H9 (cell line): ENCODE measurements at regions not wholly inside any gene's neighbourhood (a gene's known extent, or its start where the extent isn't known, plus 50 kb on each side); places are given as distances from the start of the nearest gene placed in this dataset.

ENCODE experiments used
- DNase-seq: peaks from one replicate; pipeline ENCODE4 v3.0.0-alpha.2; 2017
- H2AFZ ChIP-seq: one replicate; pipeline ENCODE4 v1.6.1; 2013; ENCODE audit warnings: mild to moderate bottlenecking, low read length, control low read depth, moderate library complexity
- H2AK5ac ChIP-seq: 2 replicates; pipeline ENCODE4 v1.6.1; 2013; ENCODE audit warnings: low read length, control low read depth, mixed read lengths; ENCODE audit not compliant: insufficient read length
- H2BK120ac ChIP-seq: one replicate; pipeline ENCODE4 v1.6.1; 2013; ENCODE audit warnings: low read depth, mild to moderate bottlenecking, low read length, control low read depth, inconsistent platforms; ENCODE audit not compliant: poor library complexity, severe bottlenecking
- H2BK12ac ChIP-seq: 2 replicates; pipeline ENCODE4 v1.6.1; 2013; ENCODE audit warnings: low read length, control low read depth, mixed read lengths, low read depth; ENCODE audit not compliant: insufficient read length
- H2BK15ac ChIP-seq: 2 replicates; pipeline ENCODE4 v1.6.1; 2013; ENCODE audit warnings: low read depth, low read length, control low read depth
- H2BK20ac ChIP-seq: one replicate; pipeline ENCODE4 v1.6.1; 2013; ENCODE audit warnings: low read depth, mild to moderate bottlenecking, low read length, control low read depth, inconsistent platforms; ENCODE audit not compliant: poor library complexity, severe bottlenecking
- H2BK5ac ChIP-seq: 2 replicates; pipeline ENCODE4 v1.6.1; 2013; ENCODE audit warnings: low read length, control low read depth, mixed read lengths; ENCODE audit not compliant: insufficient read length
- H3K14ac ChIP-seq: 2 replicates; pipeline ENCODE4 v1.6.1; 2013; ENCODE audit warnings: low read length, control low read depth; ENCODE audit not compliant: insufficient read depth
- H3K18ac ChIP-seq: 2 replicates; pipeline ENCODE4 v1.6.1; 2013; ENCODE audit warnings: low read depth, mild to moderate bottlenecking, mixed read lengths, low read length, control low read depth; ENCODE audit not compliant: insufficient read length
- H3K23ac ChIP-seq: 2 replicates; pipeline ENCODE4 v1.6.1; 2013; ENCODE audit warnings: low read length, control low read depth, mixed read lengths, low read depth; ENCODE audit not compliant: insufficient read length
- H3K23me2 ChIP-seq: 2 replicates; pipeline ENCODE4 v1.6.1; 2013; ENCODE audit warnings: low read depth, mild to moderate bottlenecking, mixed read lengths, low read length, control low read depth; ENCODE audit not compliant: insufficient read length, poor library complexity, severe bottlenecking
- H3K27ac ChIP-seq: 2 replicates; pipeline ENCODE4 v1.5.1; 2013; ENCODE audit warnings: low read length, control low read depth, mixed read lengths, low read depth; ENCODE audit not compliant: insufficient read length
- H3K27me3 ChIP-seq: 2 replicates; pipeline ENCODE4 v1.6.1; 2013; ENCODE audit warnings: low read length, control low read depth, inconsistent platforms; ENCODE audit not compliant: insufficient read depth
- H3K4ac ChIP-seq: 2 replicates; pipeline ENCODE4 v1.6.1; 2013; ENCODE audit warnings: low read depth, mild to moderate bottlenecking, control low read depth, inconsistent platforms, low read length, moderate library complexity
- H3K4me1 ChIP-seq: 2 replicates; pipeline ENCODE4 v1.6.1; 2013; ENCODE audit warnings: low read length, control low read depth, inconsistent platforms; ENCODE audit not compliant: insufficient read depth
- H3K4me2 ChIP-seq: 2 replicates; pipeline ENCODE4 v1.6.1; 2013; ENCODE audit warnings: low read length, control low read depth, mixed read lengths; ENCODE audit not compliant: insufficient read length, insufficient read depth
- H3K56ac ChIP-seq: 2 replicates; pipeline ENCODE4 v1.6.1; 2013; ENCODE audit warnings: low read depth, mild to moderate bottlenecking, mixed read lengths, low read length, control low read depth; ENCODE audit not compliant: insufficient read length
- H3K79me1 ChIP-seq: 2 replicates; pipeline ENCODE4 v1.6.1; 2013; ENCODE audit warnings: low read depth, mild to moderate bottlenecking, moderate library complexity, low read length, control low read depth, inconsistent platforms; ENCODE audit not compliant: insufficient read depth, poor library complexity, severe bottlenecking
- H3K79me2 ChIP-seq: 2 replicates; pipeline ENCODE4 v1.6.1; 2013; ENCODE audit warnings: low read length, control low read depth, inconsistent platforms; ENCODE audit not compliant: insufficient read depth
- H3K9ac ChIP-seq: 2 replicates; pipeline ENCODE4 v1.6.1; 2013; ENCODE audit warnings: low read length, control low read depth, mixed read lengths; ENCODE audit not compliant: insufficient read length; ENCODE audit errors: extremely low read depth
- H3K9me3 ChIP-seq: one replicate; pipeline ENCODE4 v1.6.1; 2013; ENCODE audit warnings: low read depth, low read length, inconsistent platforms; ENCODE audit not compliant: control insufficient read depth
- H3T11ph ChIP-seq: one replicate; pipeline ENCODE4 v1.6.1; 2013; ENCODE audit warnings: mild to moderate bottlenecking, low read length, control low read depth, inconsistent platforms
- H4K20me1 ChIP-seq: one replicate; pipeline ENCODE4 v1.6.1; 2013; ENCODE audit not compliant: control insufficient read depth, insufficient read length, insufficient read depth
- H4K5ac ChIP-seq: 2 replicates; pipeline ENCODE4 v1.6.1; 2013; ENCODE audit warnings: low read depth, mild to moderate bottlenecking, mixed read lengths, low read length, control low read depth; ENCODE audit not compliant: insufficient read length
- H4K8ac ChIP-seq: replicated peaks from 2 replicates; pipeline ENCODE4 v1.6.1; 2013; ENCODE audit warnings: low read length, control low read depth, mixed read lengths, low read depth; ENCODE audit not compliant: insufficient read length
- H4K91ac ChIP-seq: 2 replicates; pipeline ENCODE4 v1.6.1; 2013; ENCODE audit warnings: low read depth, mild to moderate bottlenecking, moderate library complexity, mixed read lengths, low read length, control low read depth; ENCODE audit not compliant: insufficient read length
- H3K27ac Mint-ChIP-seq, 3 experiments: 2 replicates in 2 of 3; 3 replicates in 1 of 3; pipeline ENCODE4 v1.8.0; 2020 to 2021; ENCODE audit warnings: mixed read lengths in 3 of 3, mild to moderate bottlenecking in 1 of 3, moderate library complexity in 1 of 3
- H3K27me3 Mint-ChIP-seq: 2 replicates; pipeline ENCODE4 v1.8.0; 2021; ENCODE audit warnings: low read depth, mild to moderate bottlenecking, moderate library complexity, mixed read lengths
- H3K36me3 Mint-ChIP-seq, 3 experiments: 2 replicates in 2 of 3; 3 replicates in 1 of 3; pipeline ENCODE4 v1.8.0; 2020 to 2021; ENCODE audit warnings: low read depth in 3 of 3, mixed read lengths in 3 of 3; ENCODE audit not compliant: insufficient read depth in 1 of 3
- H3K4me1 Mint-ChIP-seq, 2 experiments: 2 replicates each; pipeline ENCODE4 v1.8.0; 2020; ENCODE audit warnings: mixed read lengths in 2 of 2
- H3K4me3 Mint-ChIP-seq, 2 experiments: 2 replicates in 1 of 2; 3 replicates in 1 of 2; pipeline ENCODE4 v1.8.0; 2020 to 2021; ENCODE audit warnings: mild to moderate bottlenecking in 2 of 2, mixed read lengths in 2 of 2, moderate library complexity in 1 of 2
- H3K9me3 Mint-ChIP-seq, 2 experiments: 2 replicates in 1 of 2; 3 replicates in 1 of 2; pipeline ENCODE4 v1.8.0; 2020; ENCODE audit warnings: mild to moderate bottlenecking in 2 of 2, mixed read lengths in 2 of 2, moderate library complexity in 1 of 2
- WGBS: extraction: QIAGEN DNeasy Blood & Tissue Kit; methylation state at CpG from one replicate; pipeline ENCODE4 v1.1.7; 2013; ENCODE audit warnings: missing lambda C conversion rate, low lambda C conversion rate, mixed read lengths; ENCODE audit not compliant: insufficient read length; ENCODE audit errors: extremely low coverage; 5-methylcytosine and 5-hydroxymethylcytosine counted together
- TF ChIP-seq, protein P1 (sequence below): fragments of 200-600 bp; sonication (generic); conservative IDR thresholded peaks from 3 replicates; pipeline ENCODE4 v1.8.0; 2021; ENCODE audit warnings: antibody characterized with exemption, mild to moderate bottlenecking

DNA sequence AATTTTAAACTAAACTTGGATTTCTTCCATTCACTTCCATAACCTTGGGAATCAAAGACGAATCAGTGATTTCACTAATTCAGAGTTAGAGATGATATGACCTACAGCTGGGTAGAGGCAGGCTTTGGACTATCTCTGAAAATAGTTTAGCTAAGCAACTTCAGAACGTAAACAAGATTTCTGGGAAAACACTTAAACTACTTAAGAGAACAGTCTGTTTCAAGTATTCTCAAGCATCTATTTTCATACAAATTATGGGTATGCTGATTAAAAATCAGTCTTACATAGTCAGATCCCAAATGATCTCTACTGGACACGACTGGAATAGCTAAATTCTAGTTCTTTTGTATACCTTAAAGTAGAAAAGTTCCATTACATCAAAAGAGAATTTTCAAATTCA, 179.9 kb downstream of the PLCE1 start:
- Histone ChIP-seq H3K23me2 (no peaks in the 10 kb centered on the region), H4K20me1 (no peaks in the 10 kb centered on the region), H3K9me3 (no peaks in the 10 kb centered on the region), H3K27ac (no peak overlapping the region), H2BK15ac (no peak overlapping the region), H2BK5ac (no peak overlapping the region), H3K4ac (no peak overlapping the region), H2BK120ac (no peak overlapping the region), H3K4me1 (no peaks in the 10 kb centered on the region), H3T11ph (no peak overlapping the region), H3K23ac (no peak overlapping the region), H3K79me2 (no peaks in the 10 kb centered on the region), H2BK12ac (no peak overlapping the region), H2AFZ (no peak overlapping the region), H3K18ac (no peak overlapping the region), H4K5ac (no peak overlapping the region), H2AK5ac (no peak overlapping the region), H2BK20ac (no peak overlapping the region), H4K91ac (no peak overlapping the region), H3K56ac (no peak overlapping the region), H3K4me2 (no peak overlapping the region), H4K8ac (no peak overlapping the region), H3K14ac (no peak overlapping the region), H3K27me3 (no peaks in the 10 kb centered on the region), H3K9ac (no peak overlapping the region), H3K79me1 (no peaks in the 10 kb centered on the region)
- TF ChIP-seq, protein P1, sequence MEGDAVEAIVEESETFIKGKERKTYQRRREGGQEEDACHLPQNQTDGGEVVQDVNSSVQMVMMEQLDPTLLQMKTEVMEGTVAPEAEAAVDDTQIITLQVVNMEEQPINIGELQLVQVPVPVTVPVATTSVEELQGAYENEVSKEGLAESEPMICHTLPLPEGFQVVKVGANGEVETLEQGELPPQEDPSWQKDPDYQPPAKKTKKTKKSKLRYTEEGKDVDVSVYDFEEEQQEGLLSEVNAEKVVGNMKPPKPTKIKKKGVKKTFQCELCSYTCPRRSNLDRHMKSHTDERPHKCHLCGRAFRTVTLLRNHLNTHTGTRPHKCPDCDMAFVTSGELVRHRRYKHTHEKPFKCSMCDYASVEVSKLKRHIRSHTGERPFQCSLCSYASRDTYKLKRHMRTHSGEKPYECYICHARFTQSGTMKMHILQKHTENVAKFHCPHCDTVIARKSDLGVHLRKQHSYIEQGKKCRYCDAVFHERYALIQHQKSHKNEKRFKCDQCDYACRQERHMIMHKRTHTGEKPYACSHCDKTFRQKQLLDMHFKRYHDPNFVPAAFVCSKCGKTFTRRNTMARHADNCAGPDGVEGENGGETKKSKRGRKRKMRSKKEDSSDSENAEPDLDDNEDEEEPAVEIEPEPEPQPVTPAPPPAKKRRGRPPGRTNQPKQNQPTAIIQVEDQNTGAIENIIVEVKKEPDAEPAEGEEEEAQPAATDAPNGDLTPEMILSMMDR, result no peak
- Mint-ChIP-seq H3K9me3 (no peaks in the 10 kb centered on the region), H3K36me3 (no peaks in the 10 kb centered on the region), H3K4me3 (no peak overlapping the region), H3K27ac (no peak overlapping the region), H3K4me1 (peaks cover 6 to 8% of the 10 kb centered on the region in 2 experiments), H3K27me3 (peaks cover 12% of the 10 kb centered on the region)
- no peak for DNase-seq
- no CpG with 5 or more reads among the region's 3 CpGs for WGBS
